SK-N-SH treated with all-trans-retinoic acid at 6 μM for 48 hours (cell line): ENCODE measurements at regions not wholly inside any gene's neighbourhood (a gene's known extent, or its start where the extent isn't known, plus 50 kb on each side); places are given as distances from the start of the nearest gene placed in this dataset.

Experiments
- ATAC-seq: fragments of 200-7000 bp; cut with Tn5 transposase; 3 replicates; pipeline ENCODE4 v1.9.1; 2020; ENCODE audit warnings: mild to moderate bottlenecking, moderate library complexity
- ARNTL ChIP-seq: fragments of 450-650 bp; formaldehyde crosslinking; IDR thresholded peaks from 2 replicates; pipeline ENCODE4 v1.5.0; 2020; ENCODE audit warnings: low read depth, mild to moderate bottlenecking, moderate library complexity, borderline replicate concordance
- BACH2 ChIP-seq: fragments of 250-450 bp; sonication (Bioruptor Pico); IDR thresholded peaks from 2 replicates; pipeline ENCODE4 v1.9.0; 2021; ENCODE audit warnings: mild to moderate bottlenecking, borderline replicate concordance
- CSDC2 ChIP-seq: fragments of 250-450 bp; sonication (Bioruptor Pico); IDR thresholded peaks from 2 replicates; pipeline ENCODE4 v1.5.0; 2020; ENCODE audit warnings: mild to moderate bottlenecking, moderate library complexity
- ESRRG ChIP-seq: fragments of 250-450 bp; sonication (Bioruptor Pico); IDR thresholded peaks from 2 replicates; pipeline ENCODE4 v1.6.1; 2021; ENCODE audit warnings: mild to moderate bottlenecking
- ISL1 ChIP-seq: fragments of 250-450 bp; sonication (Bioruptor Pico); IDR thresholded peaks from 2 replicates; pipeline ENCODE4 v2.1.2; 2022; ENCODE audit warnings: mild to moderate bottlenecking, moderate library complexity
- OSR1 ChIP-seq: fragments of 250-450 bp; sonication (Bioruptor Pico); IDR thresholded peaks from 2 replicates; pipeline ENCODE4 v1.8.0; 2022; ENCODE audit warnings: moderate library complexity, mild to moderate bottlenecking, inconsistent platforms
- SNAI2 ChIP-seq: fragments of 250-450 bp; sonication (Bioruptor Pico); IDR thresholded peaks from 2 replicates; pipeline ENCODE4 v1.5.0; 2020; ENCODE audit warnings: mild to moderate bottlenecking, moderate library complexity
- ZC3H10 ChIP-seq: fragments of 250-450 bp; sonication (Bioruptor Pico); IDR thresholded peaks from 2 replicates; pipeline ENCODE4 v1.5.1; 2021; ENCODE audit warnings: mild to moderate bottlenecking, moderate library complexity
- ZFP3 ChIP-seq: fragments of 250-450 bp; sonication (Bioruptor Pico); IDR thresholded peaks from 2 replicates; pipeline ENCODE4 v1.5.0; 2020; ENCODE audit warnings: mild to moderate bottlenecking, moderate library complexity
- ZNF8 ChIP-seq: fragments of 450-650 bp; formaldehyde crosslinking; IDR thresholded peaks from 2 replicates; pipeline ENCODE4 v1.5.0; 2020; ENCODE audit warnings: mild to moderate bottlenecking, moderate library complexity
- TF ChIP-seq, protein P1 (sequence below): fragments of 250-450 bp; sonication (Bioruptor Pico); IDR thresholded peaks from 2 replicates; pipeline ENCODE4 v1.5.0; 2020; ENCODE audit warnings: mild to moderate bottlenecking, moderate library complexity
- TF ChIP-seq, protein P2 (sequence below): fragments of 250-450 bp; sonication (Bioruptor Pico); IDR thresholded peaks from 2 replicates; pipeline ENCODE4 v1.8.0; 2020; ENCODE audit warnings: mild to moderate bottlenecking, moderate library complexity, borderline replicate concordance
- TF ChIP-seq, protein P3 (sequence below): fragments of 250-450 bp; sonication (Bioruptor Pico); IDR thresholded peaks from 2 replicates; pipeline ENCODE4 v1.8.0; 2021; ENCODE audit warnings: low read depth, mild to moderate bottlenecking, moderate library complexity, borderline replicate concordance
- TF ChIP-seq, protein P4 (sequence below): fragments of 250-450 bp; sonication (Bioruptor Pico); IDR thresholded peaks from 2 replicates; pipeline ENCODE4 v1.5.1; 2020; ENCODE audit warnings: low read depth, mild to moderate bottlenecking, moderate library complexity
- TF ChIP-seq, protein P5 (sequence below): fragments of 250-450 bp; sonication (Bioruptor Pico); IDR thresholded peaks from 2 replicates; pipeline ENCODE4 v1.5.1; 2021; ENCODE audit warnings: mild to moderate bottlenecking, moderate library complexity

DNA sequence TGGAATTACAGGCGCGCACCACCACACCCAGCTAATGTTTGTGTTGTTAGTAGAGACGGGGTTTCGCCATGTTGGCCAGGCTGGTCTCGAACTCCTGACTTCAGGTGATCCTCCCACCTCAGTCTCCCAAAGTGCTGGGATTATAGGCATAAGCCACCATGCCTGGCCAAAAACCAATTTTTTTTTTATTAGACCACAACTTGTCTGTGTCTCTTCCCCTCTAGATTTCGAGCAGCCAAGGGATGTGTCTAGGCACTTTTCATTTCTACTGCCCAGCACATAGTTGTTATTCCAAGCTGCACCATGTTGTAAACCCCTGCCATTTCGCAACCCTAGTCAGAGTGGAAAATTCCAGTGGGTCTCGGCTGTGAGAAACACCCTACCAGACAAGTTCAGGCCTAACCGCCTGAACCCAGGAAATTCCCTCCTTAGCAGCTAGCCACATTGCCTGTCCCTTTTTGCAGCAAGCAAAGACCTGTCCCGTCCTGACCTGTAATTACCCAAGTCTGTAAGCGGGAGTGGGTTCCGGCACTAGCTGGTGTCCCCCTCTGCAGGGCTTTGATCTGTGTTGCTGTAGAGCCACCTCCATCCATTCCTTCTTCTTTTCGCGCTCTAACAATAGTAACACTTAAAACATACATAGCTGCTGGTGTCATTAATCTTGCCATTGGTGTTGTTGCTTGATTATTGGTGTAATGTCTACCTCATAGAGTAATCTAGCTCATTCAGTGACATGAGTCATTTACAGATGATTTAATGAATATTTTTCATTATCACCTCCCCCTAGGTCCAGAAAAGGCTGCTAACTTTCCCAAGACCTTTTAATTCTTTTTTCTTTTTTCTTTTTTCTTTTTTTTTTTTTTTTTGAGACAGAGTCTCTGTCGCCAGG is 77.3 kb upstream of the ATF7IP2 start:
- ATAC-seq = no peak
- TF ChIP-seq, protein P1, sequence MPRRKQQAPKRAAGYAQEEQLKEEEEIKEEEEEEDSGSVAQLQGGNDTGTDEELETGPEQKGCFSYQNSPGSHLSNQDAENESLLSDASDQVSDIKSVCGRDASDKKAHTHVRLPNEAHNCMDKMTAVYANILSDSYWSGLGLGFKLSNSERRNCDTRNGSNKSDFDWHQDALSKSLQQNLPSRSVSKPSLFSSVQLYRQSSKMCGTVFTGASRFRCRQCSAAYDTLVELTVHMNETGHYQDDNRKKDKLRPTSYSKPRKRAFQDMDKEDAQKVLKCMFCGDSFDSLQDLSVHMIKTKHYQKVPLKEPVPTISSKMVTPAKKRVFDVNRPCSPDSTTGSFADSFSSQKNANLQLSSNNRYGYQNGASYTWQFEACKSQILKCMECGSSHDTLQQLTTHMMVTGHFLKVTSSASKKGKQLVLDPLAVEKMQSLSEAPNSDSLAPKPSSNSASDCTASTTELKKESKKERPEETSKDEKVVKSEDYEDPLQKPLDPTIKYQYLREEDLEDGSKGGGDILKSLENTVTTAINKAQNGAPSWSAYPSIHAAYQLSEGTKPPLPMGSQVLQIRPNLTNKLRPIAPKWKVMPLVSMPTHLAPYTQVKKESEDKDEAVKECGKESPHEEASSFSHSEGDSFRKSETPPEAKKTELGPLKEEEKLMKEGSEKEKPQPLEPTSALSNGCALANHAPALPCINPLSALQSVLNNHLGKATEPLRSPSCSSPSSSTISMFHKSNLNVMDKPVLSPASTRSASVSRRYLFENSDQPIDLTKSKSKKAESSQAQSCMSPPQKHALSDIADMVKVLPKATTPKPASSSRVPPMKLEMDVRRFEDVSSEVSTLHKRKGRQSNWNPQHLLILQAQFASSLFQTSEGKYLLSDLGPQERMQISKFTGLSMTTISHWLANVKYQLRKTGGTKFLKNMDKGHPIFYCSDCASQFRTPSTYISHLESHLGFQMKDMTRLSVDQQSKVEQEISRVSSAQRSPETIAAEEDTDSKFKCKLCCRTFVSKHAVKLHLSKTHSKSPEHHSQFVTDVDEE (CRISPR knock-in tag) = no peak
- TF ChIP-seq, protein P2, sequence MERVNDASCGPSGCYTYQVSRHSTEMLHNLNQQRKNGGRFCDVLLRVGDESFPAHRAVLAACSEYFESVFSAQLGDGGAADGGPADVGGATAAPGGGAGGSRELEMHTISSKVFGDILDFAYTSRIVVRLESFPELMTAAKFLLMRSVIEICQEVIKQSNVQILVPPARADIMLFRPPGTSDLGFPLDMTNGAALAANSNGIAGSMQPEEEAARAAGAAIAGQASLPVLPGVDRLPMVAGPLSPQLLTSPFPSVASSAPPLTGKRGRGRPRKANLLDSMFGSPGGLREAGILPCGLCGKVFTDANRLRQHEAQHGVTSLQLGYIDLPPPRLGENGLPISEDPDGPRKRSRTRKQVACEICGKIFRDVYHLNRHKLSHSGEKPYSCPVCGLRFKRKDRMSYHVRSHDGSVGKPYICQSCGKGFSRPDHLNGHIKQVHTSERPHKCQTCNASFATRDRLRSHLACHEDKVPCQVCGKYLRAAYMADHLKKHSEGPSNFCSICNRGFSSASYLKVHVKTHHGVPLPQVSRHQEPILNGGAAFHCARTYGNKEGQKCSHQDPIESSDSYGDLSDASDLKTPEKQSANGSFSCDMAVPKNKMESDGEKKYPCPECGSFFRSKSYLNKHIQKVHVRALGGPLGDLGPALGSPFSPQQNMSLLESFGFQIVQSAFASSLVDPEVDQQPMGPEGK (CRISPR knock-in tag) = no peak
- TF ChIP-seq, protein P3, sequence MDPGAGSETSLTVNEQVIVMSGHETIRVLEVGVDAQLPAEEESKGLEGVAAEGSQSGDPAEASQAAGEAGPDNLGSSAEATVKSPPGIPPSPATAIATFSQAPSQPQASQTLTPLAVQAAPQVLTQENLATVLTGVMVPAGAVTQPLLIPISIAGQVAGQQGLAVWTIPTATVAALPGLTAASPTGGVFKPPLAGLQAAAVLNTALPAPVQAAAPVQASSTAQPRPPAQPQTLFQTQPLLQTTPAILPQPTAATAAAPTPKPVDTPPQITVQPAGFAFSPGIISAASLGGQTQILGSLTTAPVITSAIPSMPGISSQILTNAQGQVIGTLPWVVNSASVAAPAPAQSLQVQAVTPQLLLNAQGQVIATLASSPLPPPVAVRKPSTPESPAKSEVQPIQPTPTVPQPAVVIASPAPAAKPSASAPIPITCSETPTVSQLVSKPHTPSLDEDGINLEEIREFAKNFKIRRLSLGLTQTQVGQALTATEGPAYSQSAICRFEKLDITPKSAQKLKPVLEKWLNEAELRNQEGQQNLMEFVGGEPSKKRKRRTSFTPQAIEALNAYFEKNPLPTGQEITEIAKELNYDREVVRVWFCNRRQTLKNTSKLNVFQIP = no peak
- TF ChIP-seq CSDC2 (CRISPR knock-in tag) = no peak
- no peak for TF ChIP-seq ISL1 (CRISPR knock-in tag)
- TF ChIP-seq, protein P4, sequence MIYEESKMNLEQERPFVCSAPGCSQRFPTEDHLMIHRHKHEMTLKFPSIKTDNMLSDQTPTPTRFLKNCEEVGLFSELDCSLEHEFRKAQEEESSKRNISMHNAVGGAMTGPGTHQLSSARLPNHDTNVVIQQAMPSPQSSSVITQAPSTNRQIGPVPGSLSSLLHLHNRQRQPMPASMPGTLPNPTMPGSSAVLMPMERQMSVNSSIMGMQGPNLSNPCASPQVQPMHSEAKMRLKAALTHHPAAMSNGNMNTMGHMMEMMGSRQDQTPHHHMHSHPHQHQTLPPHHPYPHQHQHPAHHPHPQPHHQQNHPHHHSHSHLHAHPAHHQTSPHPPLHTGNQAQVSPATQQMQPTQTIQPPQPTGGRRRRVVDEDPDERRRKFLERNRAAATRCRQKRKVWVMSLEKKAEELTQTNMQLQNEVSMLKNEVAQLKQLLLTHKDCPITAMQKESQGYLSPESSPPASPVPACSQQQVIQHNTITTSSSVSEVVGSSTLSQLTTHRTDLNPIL (CRISPR knock-in tag) = no peak
- TF ChIP-seq, protein P5, sequence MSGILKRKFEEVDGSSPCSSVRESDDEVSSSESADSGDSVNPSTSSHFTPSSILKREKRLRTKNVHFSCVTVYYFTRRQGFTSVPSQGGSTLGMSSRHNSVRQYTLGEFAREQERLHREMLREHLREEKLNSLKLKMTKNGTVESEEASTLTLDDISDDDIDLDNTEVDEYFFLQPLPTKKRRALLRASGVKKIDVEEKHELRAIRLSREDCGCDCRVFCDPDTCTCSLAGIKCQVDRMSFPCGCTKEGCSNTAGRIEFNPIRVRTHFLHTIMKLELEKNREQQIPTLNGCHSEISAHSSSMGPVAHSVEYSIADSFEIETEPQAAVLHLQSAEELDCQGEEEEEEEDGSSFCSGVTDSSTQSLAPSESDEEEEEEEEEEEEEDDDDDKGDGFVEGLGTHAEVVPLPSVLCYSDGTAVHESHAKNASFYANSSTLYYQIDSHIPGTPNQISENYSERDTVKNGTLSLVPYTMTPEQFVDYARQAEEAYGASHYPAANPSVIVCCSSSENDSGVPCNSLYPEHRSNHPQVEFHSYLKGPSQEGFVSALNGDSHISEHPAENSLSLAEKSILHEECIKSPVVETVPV (CRISPR knock-in tag) = no peak
- no peak for TF ChIP-seq ARNTL (CRISPR knock-in tag)
- TF ChIP-seq BACH2 (CRISPR knock-in tag) = no peak
- TF ChIP-seq ZC3H10 (CRISPR knock-in tag) = no peak
- no peak for TF ChIP-seq ESRRG
- no peak for TF ChIP-seq ZFP3 (CRISPR knock-in tag)

DNA sequence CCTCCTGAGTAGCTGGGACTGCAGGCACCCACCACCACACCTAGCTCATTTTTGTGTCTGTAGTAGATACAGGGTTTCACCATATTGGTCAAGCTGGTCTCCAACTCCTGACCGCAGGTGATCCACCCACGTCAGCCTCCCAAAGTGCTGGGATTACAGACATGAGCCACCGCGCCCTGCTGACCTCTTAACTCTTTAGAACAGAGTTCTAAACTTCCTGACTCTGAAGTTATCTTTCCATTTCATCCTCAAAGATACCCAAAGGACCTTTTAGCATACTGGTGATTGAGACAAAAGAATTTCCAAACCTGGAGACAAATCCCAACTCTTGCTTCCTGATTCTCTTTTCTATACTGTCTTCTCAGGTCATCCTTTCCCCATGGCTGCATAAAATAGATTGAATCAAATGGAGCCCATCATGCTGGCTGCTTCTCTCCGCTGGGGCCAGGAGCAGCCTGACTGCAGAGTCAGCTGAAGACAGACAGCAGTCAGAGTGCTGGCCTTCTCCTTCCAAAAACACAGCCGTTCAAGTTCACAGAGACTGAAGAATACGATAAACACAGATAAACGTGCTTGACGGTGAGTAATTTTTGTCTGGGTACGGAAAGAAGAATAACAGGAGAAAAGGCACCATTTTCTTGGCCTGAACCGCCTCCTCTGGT is 76.5 kb upstream of the ATF7IP2 start:
- TF ChIP-seq ZNF8 (CRISPR knock-in tag) (no peak), SNAI2 (CRISPR knock-in tag) (no peak), ESRRG (no peak), OSR1 (CRISPR knock-in tag) (no peak), BACH2 (CRISPR knock-in tag) (no peak), ZFP3 (CRISPR knock-in tag) (no peak)
- TF ChIP-seq, protein P4 (CRISPR knock-in tag) = no peak
- TF ChIP-seq, protein P5 (CRISPR knock-in tag) = no peak
- no peak for ATAC-seq
